GM12878 (cell line): ENCODE measurements at regions not wholly inside any gene's neighbourhood (a gene's known extent, or its start where the extent isn't known, plus 50 kb on each side); places are given as distances from the start of the nearest gene placed in this dataset.

ENCODE experiments used
- NRF1 ChIP-seq: conservative IDR thresholded peaks from 2 replicates; pipeline ENCODE4 v1.6.1; 2011; ENCODE audit warnings: mild to moderate bottlenecking, low read depth, low read length, improper control_type of control experiment
- TF ChIP-seq, protein P1 (sequence below): fragments of 450-650 bp; IDR thresholded peaks from 2 replicates; pipeline ENCODE4 v1.6.1; 2017; ENCODE audit warnings: mild to moderate bottlenecking, moderate library complexity
- TF ChIP-seq, protein P2 (sequence below): IDR thresholded peaks from 2 replicates; pipeline ENCODE4 v1.6.1; 2012; ENCODE audit warnings: mild to moderate bottlenecking, low read depth, low read length

DNA sequence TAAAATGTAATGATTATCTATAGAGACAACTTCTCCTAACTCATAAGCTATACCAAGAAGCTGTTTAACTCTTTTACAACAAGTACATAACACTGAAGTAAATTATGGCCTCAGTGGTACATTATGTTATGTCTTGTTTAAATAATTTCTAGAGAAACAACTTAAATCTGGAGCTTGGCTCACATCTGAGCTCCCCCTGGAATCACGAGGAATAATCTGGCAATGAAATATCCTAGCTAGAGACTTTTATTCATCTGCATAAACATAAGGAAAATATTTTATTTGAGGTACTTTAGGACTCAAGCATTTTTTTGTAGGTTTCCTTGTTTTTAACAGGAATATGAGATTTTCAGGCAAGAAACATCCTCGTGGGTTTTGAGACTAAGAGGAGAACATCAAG is 354.7 kb upstream of the SLC7A11 start (continued):
- TF ChIP-seq, protein P1, sequence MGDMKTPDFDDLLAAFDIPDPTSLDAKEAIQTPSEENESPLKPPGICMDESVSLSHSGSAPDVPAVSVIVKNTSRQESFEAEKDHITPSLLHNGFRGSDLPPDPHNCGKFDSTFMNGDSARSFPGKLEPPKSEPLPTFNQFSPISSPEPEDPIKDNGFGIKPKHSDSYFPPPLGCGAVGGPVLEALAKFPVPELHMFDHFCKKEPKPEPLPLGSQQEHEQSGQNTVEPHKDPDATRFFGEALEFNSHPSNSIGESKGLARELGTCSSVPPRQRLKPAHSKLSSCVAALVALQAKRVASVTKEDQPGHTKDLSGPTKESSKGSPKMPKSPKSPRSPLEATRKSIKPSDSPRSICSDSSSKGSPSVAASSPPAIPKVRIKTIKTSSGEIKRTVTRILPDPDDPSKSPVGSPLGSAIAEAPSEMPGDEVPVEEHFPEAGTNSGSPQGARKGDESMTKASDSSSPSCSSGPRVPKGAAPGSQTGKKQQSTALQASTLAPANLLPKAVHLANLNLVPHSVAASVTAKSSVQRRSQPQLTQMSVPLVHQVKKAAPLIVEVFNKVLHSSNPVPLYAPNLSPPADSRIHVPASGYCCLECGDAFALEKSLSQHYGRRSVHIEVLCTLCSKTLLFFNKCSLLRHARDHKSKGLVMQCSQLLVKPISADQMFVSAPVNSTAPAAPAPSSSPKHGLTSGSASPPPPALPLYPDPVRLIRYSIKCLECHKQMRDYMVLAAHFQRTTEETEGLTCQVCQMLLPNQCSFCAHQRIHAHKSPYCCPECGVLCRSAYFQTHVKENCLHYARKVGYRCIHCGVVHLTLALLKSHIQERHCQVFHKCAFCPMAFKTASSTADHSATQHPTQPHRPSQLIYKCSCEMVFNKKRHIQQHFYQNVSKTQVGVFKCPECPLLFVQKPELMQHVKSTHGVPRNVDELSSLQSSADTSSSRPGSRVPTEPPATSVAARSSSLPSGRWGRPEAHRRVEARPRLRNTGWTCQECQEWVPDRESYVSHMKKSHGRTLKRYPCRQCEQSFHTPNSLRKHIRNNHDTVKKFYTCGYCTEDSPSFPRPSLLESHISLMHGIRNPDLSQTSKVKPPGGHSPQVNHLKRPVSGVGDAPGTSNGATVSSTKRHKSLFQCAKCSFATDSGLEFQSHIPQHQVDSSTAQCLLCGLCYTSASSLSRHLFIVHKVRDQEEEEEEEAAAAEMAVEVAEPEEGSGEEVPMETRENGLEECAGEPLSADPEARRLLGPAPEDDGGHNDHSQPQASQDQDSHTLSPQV, result no peak
- TF ChIP-seq, protein P2, sequence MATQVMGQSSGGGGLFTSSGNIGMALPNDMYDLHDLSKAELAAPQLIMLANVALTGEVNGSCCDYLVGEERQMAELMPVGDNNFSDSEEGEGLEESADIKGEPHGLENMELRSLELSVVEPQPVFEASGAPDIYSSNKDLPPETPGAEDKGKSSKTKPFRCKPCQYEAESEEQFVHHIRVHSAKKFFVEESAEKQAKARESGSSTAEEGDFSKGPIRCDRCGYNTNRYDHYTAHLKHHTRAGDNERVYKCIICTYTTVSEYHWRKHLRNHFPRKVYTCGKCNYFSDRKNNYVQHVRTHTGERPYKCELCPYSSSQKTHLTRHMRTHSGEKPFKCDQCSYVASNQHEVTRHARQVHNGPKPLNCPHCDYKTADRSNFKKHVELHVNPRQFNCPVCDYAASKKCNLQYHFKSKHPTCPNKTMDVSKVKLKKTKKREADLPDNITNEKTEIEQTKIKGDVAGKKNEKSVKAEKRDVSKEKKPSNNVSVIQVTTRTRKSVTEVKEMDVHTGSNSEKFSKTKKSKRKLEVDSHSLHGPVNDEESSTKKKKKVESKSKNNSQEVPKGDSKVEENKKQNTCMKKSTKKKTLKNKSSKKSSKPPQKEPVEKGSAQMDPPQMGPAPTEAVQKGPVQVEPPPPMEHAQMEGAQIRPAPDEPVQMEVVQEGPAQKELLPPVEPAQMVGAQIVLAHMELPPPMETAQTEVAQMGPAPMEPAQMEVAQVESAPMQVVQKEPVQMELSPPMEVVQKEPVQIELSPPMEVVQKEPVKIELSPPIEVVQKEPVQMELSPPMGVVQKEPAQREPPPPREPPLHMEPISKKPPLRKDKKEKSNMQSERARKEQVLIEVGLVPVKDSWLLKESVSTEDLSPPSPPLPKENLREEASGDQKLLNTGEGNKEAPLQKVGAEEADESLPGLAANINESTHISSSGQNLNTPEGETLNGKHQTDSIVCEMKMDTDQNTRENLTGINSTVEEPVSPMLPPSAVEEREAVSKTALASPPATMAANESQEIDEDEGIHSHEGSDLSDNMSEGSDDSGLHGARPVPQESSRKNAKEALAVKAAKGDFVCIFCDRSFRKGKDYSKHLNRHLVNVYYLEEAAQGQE, result no peak
- no peak for TF ChIP-seq NRF1
